Endothelial cell of umbilical vein (primary cell): ENCODE measurements at regions not wholly inside any gene's neighbourhood (a gene's known extent, or its start where the extent isn't known, plus 50 kb on each side); places are given as distances from the start of the nearest gene placed in this dataset.

Source experiments
- BruUV-seq: library from RNA; stranded (reverse); fragments of 400-500 nt; replicated peaks from 2 replicates; lab custom pipeline; 2021; lab: Mats Ljungman, UMichigan
- CTCF ChIA-PET: fragments of 300-600, 350-600 bp; sonication (Branson Sonifier 250); formaldehyde crosslinking; loops from one replicate; lab custom pipeline; 2021; ENCODE audit warnings: antibody characterized with exemption, inconsistent platforms; lab: Charles Lee
- POLR2A ChIA-PET: fragments of 300-600, 350-600 bp; sonication (Branson Sonifier 250); formaldehyde crosslinking; loops from one replicate; lab custom pipeline; 2021; ENCODE audit warnings: antibody characterized with exemption, inconsistent platforms; lab: Charles Lee
- DNase-seq: peaks from one replicate; pipeline ENCODE4 v3.0.0-alpha.2; 2011; ENCODE audit warnings: low read depth, low spot score
- FAIRE-seq: peaks from 2 replicates; lab custom pipeline; 2011; peaks lifted over from hg19 to GRCh38; lab: Jason Lieb, UNC
- H2AFZ ChIP-seq: 2 replicates; pipeline ENCODE4 v1.6.0; 2012; ENCODE audit warnings: low read depth, low read length, control low read depth, inconsistent platforms
- H3K27ac ChIP-seq: 2 replicates; pipeline ENCODE4 v1.5.1; 2011; ENCODE audit warnings: low read depth, mild to moderate bottlenecking, control low read depth, low read length, moderate library complexity; ENCODE audit not compliant: insufficient read depth
- H3K27me3 ChIP-seq, 2 experiments: 2 replicates each; pipeline versions ENCODE4 v1.6.0 to v1.6.1; 2011; ENCODE audit warnings: low read length in 2 of 2, mixed read lengths in 1 of 2; ENCODE audit not compliant: control insufficient read depth in 2 of 2, insufficient read depth in 2 of 2
- H3K36me3 ChIP-seq, 2 experiments: 2 replicates in 1 of 2; 3 replicates in 1 of 2; pipeline ENCODE4 v1.5.1; 2011; ENCODE audit warnings: low read length in 2 of 2, mild to moderate bottlenecking in 1 of 2, moderate library complexity in 1 of 2; ENCODE audit not compliant: control insufficient read depth in 2 of 2, insufficient read depth in 2 of 2; ENCODE audit errors: extremely low read depth in 1 of 2
- H3K4me1 ChIP-seq: 3 replicates; pipeline ENCODE4 v1.5.1; 2011; ENCODE audit warnings: mild to moderate bottlenecking, low read length; ENCODE audit not compliant: control insufficient read depth, insufficient read depth; ENCODE audit errors: extremely low read depth
- H3K4me2 ChIP-seq: 2 replicates; pipeline ENCODE4 v1.6.1; 2011; ENCODE audit warnings: low read length, control low read depth, mixed read lengths; ENCODE audit not compliant: insufficient read depth
- H3K4me3 ChIP-seq, 3 experiments: fragments of 200-600 bp in 1 of 3; sonication (generic), shearing (Covaris generic) in 1 of 3; replicated peaks in 1 of 3; 2 replicates each; pipeline ENCODE4 v1.5.1; 2011 to 2016; ENCODE audit warnings: control low read depth in 3 of 3, low read length in 3 of 3, mild to moderate bottlenecking in 2 of 3, inconsistent platforms in 1 of 3, low read depth in 1 of 3, moderate library complexity in 1 of 3; ENCODE audit not compliant: insufficient read depth in 1 of 3
- H3K79me2 ChIP-seq: 2 replicates; pipeline ENCODE4 v1.6.0; 2012; ENCODE audit warnings: low read length, inconsistent platforms; ENCODE audit not compliant: control insufficient read depth, insufficient read depth
- H3K9ac ChIP-seq: replicated peaks from 2 replicates; pipeline ENCODE3; 2011; ENCODE audit warnings: low read length, control low read depth; ENCODE audit not compliant: insufficient read depth; ENCODE audit errors: extremely low read depth
- H3K9me1 ChIP-seq: replicated peaks from 3 replicates; pipeline ENCODE4 v1.6.0; 2011; ENCODE audit warnings: mild to moderate bottlenecking, low read length; ENCODE audit not compliant: control insufficient read depth, insufficient read depth; ENCODE audit errors: extremely low read depth
- H3K9me3 ChIP-seq: replicated peaks from 2 replicates; pipeline ENCODE4 v1.5.1; 2012; ENCODE audit warnings: low read length, inconsistent platforms; ENCODE audit not compliant: control insufficient read depth, insufficient read depth
- H4K20me1 ChIP-seq: replicated peaks from 2 replicates; pipeline ENCODE3; 2011; ENCODE audit warnings: mild to moderate bottlenecking, low read length; ENCODE audit not compliant: control insufficient read depth, insufficient read depth; ENCODE audit errors: extremely low read depth
- CTCF ChIP-seq, 2 donors: IDR thresholded peaks; 1 replicate in 1 of 2; 2 replicates in 1 of 2; pipeline ENCODE4 v1.5.1; 2011; ENCODE audit warnings: low read length in 2 of 2, mild to moderate bottlenecking in 2 of 2, moderate library complexity in 2 of 2, control low read depth in 1 of 2, inconsistent platforms in 1 of 2, low read depth in 1 of 2; ENCODE audit not compliant: insufficient read depth in 1 of 2; ENCODE audit errors: extremely low read depth in 1 of 2
- EZH2 ChIP-seq: IDR thresholded peaks from 2 replicates; pipeline ENCODE4 v1.6.1; 2012; ENCODE audit warnings: borderline replicate concordance, low read depth, mild to moderate bottlenecking, moderate library complexity, low read length, inconsistent platforms; ENCODE audit not compliant: severe bottlenecking
- FOS ChIP-seq: IDR thresholded peaks from 2 replicates; pipeline ENCODE4 v1.6.1; 2011; ENCODE audit warnings: mild to moderate bottlenecking, low read length, moderate library complexity, borderline replicate concordance; ENCODE audit not compliant: insufficient read depth
- GATA2 ChIP-seq: IDR thresholded peaks from 2 replicates; pipeline ENCODE4 v1.7.0; 2011; ENCODE audit warnings: low read depth, mild to moderate bottlenecking, moderate library complexity, mixed read lengths, low read length; ENCODE audit not compliant: insufficient read length, insufficient read depth
- JUN ChIP-seq: IDR thresholded peaks from 2 replicates; pipeline ENCODE4 v1.6.1; 2011; ENCODE audit warnings: borderline replicate concordance, low read depth; ENCODE audit not compliant: insufficient read length, insufficient read depth
- MAX ChIP-seq: IDR thresholded peaks from 2 replicates; pipeline ENCODE4 v1.6.1; 2011; ENCODE audit not compliant: insufficient read depth, insufficient read length
- MYC ChIP-seq: IDR thresholded peaks from one replicate; pipeline ENCODE4 v1.6.1; 2011; ENCODE audit warnings: mild to moderate bottlenecking, low read depth, low read length
- POLR2A ChIP-seq: IDR thresholded peaks from 2 replicates; pipeline ENCODE4 v1.6.1; 2012; ENCODE audit warnings: low read depth, mild to moderate bottlenecking, control low read depth, low read length
- POLR2AphosphoS5 ChIP-seq: IDR thresholded peaks from 2 replicates; pipeline ENCODE4 v1.6.1; 2012; ENCODE audit warnings: low read depth, mild to moderate bottlenecking, control low read depth, low read length, moderate library complexity; ENCODE audit not compliant: insufficient read depth
- dilution Hi-C: fragments of 300-500 bp; cut with MboI; formaldehyde crosslinking; loops from one replicate; pipeline ENCODE4 v1.15.0; 2019; ENCODE audit warnings: low sequenced_read_pairs; ENCODE audit not compliant: extremely low pct_ligation_motif_present
- intact Hi-C: fragments of 100-400 bp; cut with micrococcal nuclease; formaldehyde crosslinking; loops from one replicate; pipeline ENCODE4 v1.10.0; 2022

- no peak for DNase-seq
- H3K4me3 ChIP-seq, result no peak overlapping the region
- H3K9me3 ChIP-seq, result no peaks in the 10 kb centered on the region
- H2AFZ ChIP-seq, result no peak overlapping the region
- CTCF ChIA-PET, result interaction anchor here (1.1 to 3.5 kb wide), 2 partner anchors 95 to 117 kb away, joined by 3 to 13 read pairs; no protein-coding TSS in a partner anchor
- no TSS peak for BruUV-seq
- dilution Hi-C loops (no loop called here), intact Hi-C loops (loop anchor here (10.0 kb wide), 1 partner anchor 1913 kb away; no protein-coding TSS in a partner anchor)
- no peaks in the 10 kb centered on the region for H4K20me1 ChIP-seq
- TF ChIP-seq MAX, result no peak
- no peak for TF ChIP-seq GATA2
- no peak for TF ChIP-seq CTCF (IDR thresholded peaks at IDR 0.05; ENCODE audit: extremely low read depth in 1 of 2, insufficient read depth in 1 of 2, low read depth in 1 of 2, low read length in 2 of 2)
- no peak for TF ChIP-seq FOS
- TF ChIP-seq JUN, result no peak
- TF ChIP-seq MYC, result no peak
- TF ChIP-seq POLR2AphosphoS5, result no peak
- no peak for TF ChIP-seq EZH2
- TF ChIP-seq POLR2A, result no peak
- H3K9ac ChIP-seq, result no peak overlapping the region
- H3K27me3 ChIP-seq, result peaks cover 0 to 4% of the 10 kb centered on the region in 2 experiments
- no peaks in the 10 kb centered on the region for H3K36me3 ChIP-seq
- H3K9me1 ChIP-seq, result no peaks in the 10 kb centered on the region
- H3K27ac ChIP-seq, result no peak overlapping the region
- POLR2A ChIA-PET, result no interaction called here
- H3K4me1 ChIP-seq, result no peaks in the 10 kb centered on the region
- H3K4me2 ChIP-seq, result no peak overlapping the region
- no peak for FAIRE-seq
- H3K79me2 ChIP-seq, result no peaks in the 10 kb centered on the region
Measured at GRCh38 chr2:60677356-60677755, 78.7 kb upstream of the PAPOLG start.
